WTC11 (cell line): ENCODE measurements at regions not wholly inside any gene's neighbourhood (a gene's known extent, or its start where the extent isn't known, plus 50 kb on each side); places are given as distances from the start of the nearest gene placed in this dataset.

Source experiments
- ATAC-seq: fragments of 200-7000 bp; cut with Tn5 transposase; 2 replicates; pipeline ENCODE4 v1.10.0; 2021; ENCODE audit warnings: mild to moderate bottlenecking, moderate library complexity
- CTCF ChIA-PET: fragments of 300-600 bp; sonication (Branson Sonifier 250); formaldehyde crosslinking; loops from one replicate; lab custom pipeline; 2021; ENCODE audit warnings: antibody characterized with exemption; lab: Charles Lee
- POLR2A ChIA-PET: fragments of 350-600 bp; sonication (Branson Sonifier 250); formaldehyde crosslinking; loops from one replicate; lab custom pipeline; 2021; ENCODE audit warnings: antibody characterized with exemption; lab: Charles Lee
- DNase-seq: peaks from one replicate; pipeline ENCODE4 v3.0.0; 2021; ENCODE audit warnings: low spot score
- H3K27ac Mint-ChIP-seq: 2 replicates; pipeline ENCODE4 v1.8.0; 2021; ENCODE audit warnings: mixed read lengths
- H3K27me3 Mint-ChIP-seq: 2 replicates; pipeline ENCODE4 v1.8.0; 2021; ENCODE audit warnings: low read depth, mild to moderate bottlenecking, moderate library complexity, mixed read lengths
- H3K36me3 Mint-ChIP-seq: 2 replicates; pipeline ENCODE4 v1.8.0; 2021; ENCODE audit warnings: mixed read lengths
- H3K4me1 Mint-ChIP-seq: 2 replicates; pipeline ENCODE4 v1.8.0; 2022; ENCODE audit warnings: mixed read lengths
- H3K4me3 Mint-ChIP-seq: 2 replicates; pipeline ENCODE4 v1.8.0; 2021; ENCODE audit warnings: mild to moderate bottlenecking, moderate library complexity, mixed read lengths
- H3K9me3 Mint-ChIP-seq: 2 replicates; pipeline ENCODE4 v1.8.0; 2021; ENCODE audit warnings: mixed read lengths
- ATF1 ChIP-seq: sonication (generic); formaldehyde crosslinking; IDR thresholded peaks from 2 replicates; pipeline ENCODE4 v1.8.1; 2023; ENCODE audit warnings: mild to moderate bottlenecking, moderate library complexity, missing genetic modification reagents
- EMX1 ChIP-seq: fragments of 250-450 bp; sonication (Bioruptor Pico); IDR thresholded peaks from 2 replicates; pipeline ENCODE4 v1.8.0; 2021; ENCODE audit warnings: mild to moderate bottlenecking
- ETV6 ChIP-seq: sonication (generic); formaldehyde crosslinking; IDR thresholded peaks from 2 replicates; pipeline ENCODE4 v1.8.1; 2022; ENCODE audit warnings: mild to moderate bottlenecking, missing genetic modification reagents
- HMGA2 ChIP-seq: fragments of 250-450 bp; sonication (Bioruptor Pico); IDR thresholded peaks from 2 replicates; pipeline ENCODE4 v1.4.0; 2021; ENCODE audit warnings: mild to moderate bottlenecking, moderate library complexity
- JUN ChIP-seq: sonication (generic); formaldehyde crosslinking; IDR thresholded peaks from 2 replicates; pipeline ENCODE4 v1.8.0; 2023; ENCODE audit warnings: mild to moderate bottlenecking, missing genetic modification reagents
- MXD4 ChIP-seq: fragments of 250-450 bp; sonication (Bioruptor Pico); IDR thresholded peaks from 2 replicates; pipeline ENCODE4 v1.8.0; 2021; ENCODE audit warnings: mild to moderate bottlenecking, moderate library complexity, borderline replicate concordance
- NFYB ChIP-seq: sonication (generic); formaldehyde crosslinking; conservative IDR thresholded peaks from 2 replicates; pipeline ENCODE4 v1.8.0; 2022; ENCODE audit warnings: low read depth, missing genetic modification reagents
- NR1H2 ChIP-seq: sonication (generic); formaldehyde crosslinking; IDR thresholded peaks from 2 replicates; pipeline ENCODE4 v1.9.0; 2021; ENCODE audit warnings: mild to moderate bottlenecking, moderate library complexity, missing genetic modification reagents
- OVOL2 ChIP-seq: fragments of 250-450 bp; sonication (Bioruptor Pico); IDR thresholded peaks from 2 replicates; pipeline ENCODE4 v1.9.0; 2021; ENCODE audit warnings: mild to moderate bottlenecking, borderline replicate concordance
- TCF7 ChIP-seq: sonication (generic); formaldehyde crosslinking; IDR thresholded peaks from 2 replicates; pipeline ENCODE4 v1.8.0; 2022; ENCODE audit warnings: mild to moderate bottlenecking, low read depth, missing genetic modification reagents, moderate library complexity
- ZNF317 ChIP-seq: sonication (generic); formaldehyde crosslinking; IDR thresholded peaks from 2 replicates; pipeline ENCODE4 v1.8.1; 2023; ENCODE audit warnings: low read depth, mild to moderate bottlenecking, moderate library complexity, missing genetic modification reagents, borderline replicate concordance
- TF ChIP-seq, protein P1 (sequence below): sonication (generic); formaldehyde crosslinking; IDR thresholded peaks from 2 replicates; pipeline ENCODE4 v1.8.1; 2023; ENCODE audit warnings: mild to moderate bottlenecking, missing genetic modification reagents, moderate library complexity
- TF ChIP-seq, protein P2 (sequence below): sonication (generic); formaldehyde crosslinking; IDR thresholded peaks from 2 replicates; pipeline ENCODE4 v1.8.0; 2023; ENCODE audit warnings: missing genetic modification reagents, mild to moderate bottlenecking, borderline replicate concordance
- TF ChIP-seq, protein P3 (sequence below): fragments of 250-450 bp; sonication (Bioruptor Pico); IDR thresholded peaks from 2 replicates; pipeline ENCODE4 v1.8.0; 2021; ENCODE audit warnings: mild to moderate bottlenecking
- TF ChIP-seq, protein P4 (sequence below): fragments of 200-600 bp; IDR thresholded peaks from 2 replicates; pipeline ENCODE4 v1.8.0; 2022; ENCODE audit warnings: antibody characterized with exemption
- TF ChIP-seq, protein P5 (sequence below): sonication (generic); formaldehyde crosslinking; IDR thresholded peaks from 2 replicates; pipeline ENCODE4 v1.8.1; 2022; ENCODE audit warnings: mild to moderate bottlenecking, moderate library complexity, missing genetic modification reagents

GRCh38 chr20:17093782-17094181 lies 133.1 kb upstream of the PCSK2 start (continued):
- TF ChIP-seq, protein P1, sequence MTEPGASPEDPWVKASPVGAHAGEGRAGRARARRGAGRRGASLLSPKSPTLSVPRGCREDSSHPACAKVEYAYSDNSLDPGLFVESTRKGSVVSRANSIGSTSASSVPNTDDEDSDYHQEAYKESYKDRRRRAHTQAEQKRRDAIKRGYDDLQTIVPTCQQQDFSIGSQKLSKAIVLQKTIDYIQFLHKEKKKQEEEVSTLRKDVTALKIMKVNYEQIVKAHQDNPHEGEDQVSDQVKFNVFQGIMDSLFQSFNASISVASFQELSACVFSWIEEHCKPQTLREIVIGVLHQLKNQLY, result no peak
- TF ChIP-seq ETV6 (no peak), HMGA2 (no peak)

DNA sequence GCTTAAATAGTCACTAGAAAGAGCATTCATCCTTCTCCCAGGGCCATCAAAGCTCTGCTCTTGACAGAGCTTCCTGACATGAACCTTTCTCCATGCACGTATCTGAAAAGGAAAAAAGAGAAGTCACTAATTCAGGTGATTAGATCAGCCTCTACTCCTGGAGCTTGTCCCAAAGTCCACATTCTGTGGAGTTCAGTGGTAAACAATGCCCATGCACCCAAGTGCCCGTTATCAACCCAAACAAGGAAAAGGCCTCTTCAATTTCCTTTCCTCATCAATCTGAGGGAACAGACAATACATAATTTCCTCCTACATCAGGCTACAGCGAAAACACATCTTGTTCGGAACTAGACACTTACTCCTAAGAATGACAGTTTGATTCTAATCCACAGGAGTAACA lies 129.2 kb upstream of the PCSK2 start:
- Mint-ChIP-seq H3K4me3 (no peak overlapping the region), H3K27ac (no peak overlapping the region), H3K9me3 (no peaks in the 10 kb centered on the region), H3K36me3 (no peaks in the 10 kb centered on the region), H3K27me3 (peaks cover 4% of the 10 kb centered on the region; the same call in 1 of the 2 replicates), H3K4me1 (no peaks in the 10 kb centered on the region)
- POLR2A ChIA-PET, result no interaction called here
- ATAC-seq (no peak), DNase-seq (no peak)
- CTCF ChIA-PET, result no interaction called here
- TF ChIP-seq TCF7 (CRISPR knock-in tag), result no peak
- no peak for TF ChIP-seq EMX1 (CRISPR knock-in tag)
- TF ChIP-seq, protein P2, sequence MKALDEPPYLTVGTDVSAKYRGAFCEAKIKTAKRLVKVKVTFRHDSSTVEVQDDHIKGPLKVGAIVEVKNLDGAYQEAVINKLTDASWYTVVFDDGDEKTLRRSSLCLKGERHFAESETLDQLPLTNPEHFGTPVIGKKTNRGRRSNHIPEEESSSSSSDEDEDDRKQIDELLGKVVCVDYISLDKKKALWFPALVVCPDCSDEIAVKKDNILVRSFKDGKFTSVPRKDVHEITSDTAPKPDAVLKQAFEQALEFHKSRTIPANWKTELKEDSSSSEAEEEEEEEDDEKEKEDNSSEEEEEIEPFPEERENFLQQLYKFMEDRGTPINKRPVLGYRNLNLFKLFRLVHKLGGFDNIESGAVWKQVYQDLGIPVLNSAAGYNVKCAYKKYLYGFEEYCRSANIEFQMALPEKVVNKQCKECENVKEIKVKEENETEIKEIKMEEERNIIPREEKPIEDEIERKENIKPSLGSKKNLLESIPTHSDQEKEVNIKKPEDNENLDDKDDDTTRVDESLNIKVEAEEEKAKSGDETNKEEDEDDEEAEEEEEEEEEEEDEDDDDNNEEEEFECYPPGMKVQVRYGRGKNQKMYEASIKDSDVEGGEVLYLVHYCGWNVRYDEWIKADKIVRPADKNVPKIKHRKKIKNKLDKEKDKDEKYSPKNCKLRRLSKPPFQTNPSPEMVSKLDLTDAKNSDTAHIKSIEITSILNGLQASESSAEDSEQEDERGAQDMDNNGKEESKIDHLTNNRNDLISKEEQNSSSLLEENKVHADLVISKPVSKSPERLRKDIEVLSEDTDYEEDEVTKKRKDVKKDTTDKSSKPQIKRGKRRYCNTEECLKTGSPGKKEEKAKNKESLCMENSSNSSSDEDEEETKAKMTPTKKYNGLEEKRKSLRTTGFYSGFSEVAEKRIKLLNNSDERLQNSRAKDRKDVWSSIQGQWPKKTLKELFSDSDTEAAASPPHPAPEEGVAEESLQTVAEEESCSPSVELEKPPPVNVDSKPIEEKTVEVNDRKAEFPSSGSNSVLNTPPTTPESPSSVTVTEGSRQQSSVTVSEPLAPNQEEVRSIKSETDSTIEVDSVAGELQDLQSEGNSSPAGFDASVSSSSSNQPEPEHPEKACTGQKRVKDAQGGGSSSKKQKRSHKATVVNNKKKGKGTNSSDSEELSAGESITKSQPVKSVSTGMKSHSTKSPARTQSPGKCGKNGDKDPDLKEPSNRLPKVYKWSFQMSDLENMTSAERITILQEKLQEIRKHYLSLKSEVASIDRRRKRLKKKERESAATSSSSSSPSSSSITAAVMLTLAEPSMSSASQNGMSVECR, result no peak
- no peak for TF ChIP-seq NFYB
- no peak for TF ChIP-seq ZNF317
- TF ChIP-seq JUN (CRISPR knock-in tag), result no peak
- no peak for TF ChIP-seq OVOL2
- no peak for TF ChIP-seq NR1H2 (CRISPR knock-in tag)
- TF ChIP-seq, protein P3, sequence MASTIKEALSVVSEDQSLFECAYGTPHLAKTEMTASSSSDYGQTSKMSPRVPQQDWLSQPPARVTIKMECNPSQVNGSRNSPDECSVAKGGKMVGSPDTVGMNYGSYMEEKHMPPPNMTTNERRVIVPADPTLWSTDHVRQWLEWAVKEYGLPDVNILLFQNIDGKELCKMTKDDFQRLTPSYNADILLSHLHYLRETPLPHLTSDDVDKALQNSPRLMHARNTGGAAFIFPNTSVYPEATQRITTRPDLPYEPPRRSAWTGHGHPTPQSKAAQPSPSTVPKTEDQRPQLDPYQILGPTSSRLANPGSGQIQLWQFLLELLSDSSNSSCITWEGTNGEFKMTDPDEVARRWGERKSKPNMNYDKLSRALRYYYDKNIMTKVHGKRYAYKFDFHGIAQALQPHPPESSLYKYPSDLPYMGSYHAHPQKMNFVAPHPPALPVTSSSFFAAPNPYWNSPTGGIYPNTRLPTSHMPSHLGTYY (CRISPR knock-in tag), result no peak
- TF ChIP-seq, protein P4, sequence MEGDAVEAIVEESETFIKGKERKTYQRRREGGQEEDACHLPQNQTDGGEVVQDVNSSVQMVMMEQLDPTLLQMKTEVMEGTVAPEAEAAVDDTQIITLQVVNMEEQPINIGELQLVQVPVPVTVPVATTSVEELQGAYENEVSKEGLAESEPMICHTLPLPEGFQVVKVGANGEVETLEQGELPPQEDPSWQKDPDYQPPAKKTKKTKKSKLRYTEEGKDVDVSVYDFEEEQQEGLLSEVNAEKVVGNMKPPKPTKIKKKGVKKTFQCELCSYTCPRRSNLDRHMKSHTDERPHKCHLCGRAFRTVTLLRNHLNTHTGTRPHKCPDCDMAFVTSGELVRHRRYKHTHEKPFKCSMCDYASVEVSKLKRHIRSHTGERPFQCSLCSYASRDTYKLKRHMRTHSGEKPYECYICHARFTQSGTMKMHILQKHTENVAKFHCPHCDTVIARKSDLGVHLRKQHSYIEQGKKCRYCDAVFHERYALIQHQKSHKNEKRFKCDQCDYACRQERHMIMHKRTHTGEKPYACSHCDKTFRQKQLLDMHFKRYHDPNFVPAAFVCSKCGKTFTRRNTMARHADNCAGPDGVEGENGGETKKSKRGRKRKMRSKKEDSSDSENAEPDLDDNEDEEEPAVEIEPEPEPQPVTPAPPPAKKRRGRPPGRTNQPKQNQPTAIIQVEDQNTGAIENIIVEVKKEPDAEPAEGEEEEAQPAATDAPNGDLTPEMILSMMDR, result no peak
- TF ChIP-seq ATF1, result no peak
- TF ChIP-seq, protein P5, sequence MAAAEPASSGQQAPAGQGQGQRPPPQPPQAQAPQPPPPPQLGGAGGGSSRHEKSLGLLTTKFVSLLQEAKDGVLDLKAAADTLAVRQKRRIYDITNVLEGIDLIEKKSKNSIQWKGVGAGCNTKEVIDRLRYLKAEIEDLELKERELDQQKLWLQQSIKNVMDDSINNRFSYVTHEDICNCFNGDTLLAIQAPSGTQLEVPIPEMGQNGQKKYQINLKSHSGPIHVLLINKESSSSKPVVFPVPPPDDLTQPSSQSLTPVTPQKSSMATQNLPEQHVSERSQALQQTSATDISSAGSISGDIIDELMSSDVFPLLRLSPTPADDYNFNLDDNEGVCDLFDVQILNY (CRISPR knock-in tag), result no peak
- no peak for TF ChIP-seq MXD4 (CRISPR knock-in tag)

- ATAC-seq (no peak), DNase-seq (no peak)
- Mint-ChIP-seq H3K9me3 (no peaks in the 10 kb centered on the region), H3K36me3 (no peaks in the 10 kb centered on the region), H3K4me3 (no peak overlapping the region), H3K4me1 (no peaks in the 10 kb centered on the region; the same call in 1 of the 2 replicates), H3K27me3 (no peaks in the 10 kb centered on the region), H3K27ac (no peak overlapping the region)
- POLR2A ChIA-PET, result no interaction called here
- CTCF ChIA-PET, result no interaction called here
- no peak for TF ChIP-seq JUN (CRISPR knock-in tag)
- TF ChIP-seq, protein P5 (CRISPR knock-in tag), result no peak
- TF ChIP-seq, all 79 proteins: peak for 0
Measured at GRCh38 chr20:17100506-17100905, 126.3 kb upstream of the PCSK2 start.
